ENCODE measurements at regions not wholly inside any gene's neighbourhood (a gene's known extent, or its start where the extent isn't known, plus 50 kb on each side); places are given as distances from the start of the nearest gene placed in this dataset.

DNA sequence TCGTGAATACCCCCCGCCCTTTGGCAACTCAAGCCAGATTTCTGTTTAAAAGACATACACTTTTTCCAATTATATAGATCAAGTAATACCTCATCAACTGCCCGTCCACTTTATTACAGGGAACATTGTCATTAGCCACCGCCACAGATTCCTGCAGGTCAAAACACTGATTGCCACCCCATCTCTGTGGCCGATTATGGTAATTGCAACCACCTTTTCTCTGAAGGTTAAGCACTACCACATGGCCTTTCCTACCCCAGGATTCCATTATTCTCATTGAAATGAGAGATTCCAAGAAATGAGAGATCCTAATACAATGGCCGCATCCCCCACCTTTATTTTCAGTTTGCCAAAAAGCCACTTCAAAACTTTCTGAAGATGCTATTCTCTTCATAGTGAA, 478.8 kb upstream of the HSF2 start:
- DNase-seq (ENCODE audit: low read depth) = no peak
- H3K4me3 ChIP-seq (ENCODE audit: low read length) = no peak overlapping the region
- TF ChIP-seq, protein P1, sequence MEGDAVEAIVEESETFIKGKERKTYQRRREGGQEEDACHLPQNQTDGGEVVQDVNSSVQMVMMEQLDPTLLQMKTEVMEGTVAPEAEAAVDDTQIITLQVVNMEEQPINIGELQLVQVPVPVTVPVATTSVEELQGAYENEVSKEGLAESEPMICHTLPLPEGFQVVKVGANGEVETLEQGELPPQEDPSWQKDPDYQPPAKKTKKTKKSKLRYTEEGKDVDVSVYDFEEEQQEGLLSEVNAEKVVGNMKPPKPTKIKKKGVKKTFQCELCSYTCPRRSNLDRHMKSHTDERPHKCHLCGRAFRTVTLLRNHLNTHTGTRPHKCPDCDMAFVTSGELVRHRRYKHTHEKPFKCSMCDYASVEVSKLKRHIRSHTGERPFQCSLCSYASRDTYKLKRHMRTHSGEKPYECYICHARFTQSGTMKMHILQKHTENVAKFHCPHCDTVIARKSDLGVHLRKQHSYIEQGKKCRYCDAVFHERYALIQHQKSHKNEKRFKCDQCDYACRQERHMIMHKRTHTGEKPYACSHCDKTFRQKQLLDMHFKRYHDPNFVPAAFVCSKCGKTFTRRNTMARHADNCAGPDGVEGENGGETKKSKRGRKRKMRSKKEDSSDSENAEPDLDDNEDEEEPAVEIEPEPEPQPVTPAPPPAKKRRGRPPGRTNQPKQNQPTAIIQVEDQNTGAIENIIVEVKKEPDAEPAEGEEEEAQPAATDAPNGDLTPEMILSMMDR (conservative IDR thresholded peaks at IDR 0.05; ENCODE audit: low read depth, low read length) = no peak

DNA sequence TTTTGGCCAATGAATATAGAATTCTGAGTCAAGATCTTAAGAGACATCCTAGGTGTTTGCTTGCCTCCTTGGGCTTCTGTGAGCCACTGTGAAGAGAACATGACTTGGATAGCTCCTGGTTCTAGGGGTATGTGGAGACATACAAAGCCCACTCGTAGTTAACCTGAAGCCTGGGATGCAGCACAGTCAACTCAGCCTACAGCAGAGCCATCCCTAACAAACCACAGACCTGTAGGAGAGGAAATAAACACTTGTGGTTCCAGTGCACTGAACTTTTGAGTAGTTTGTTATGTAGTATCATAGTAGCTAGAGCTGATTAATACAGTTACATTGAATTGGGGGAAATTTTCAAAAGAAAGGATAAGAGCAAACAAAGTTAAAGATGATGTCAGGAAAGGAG, 474.4 kb upstream of the HSF2 start:
- no peak for DNase-seq (ENCODE audit: low read depth)
- TF ChIP-seq, protein P1 (conservative IDR thresholded peaks at IDR 0.05; ENCODE audit: low read depth, low read length) = no peak
- no peak overlapping the region for H3K4me3 ChIP-seq (ENCODE audit: low read length)

DNA sequence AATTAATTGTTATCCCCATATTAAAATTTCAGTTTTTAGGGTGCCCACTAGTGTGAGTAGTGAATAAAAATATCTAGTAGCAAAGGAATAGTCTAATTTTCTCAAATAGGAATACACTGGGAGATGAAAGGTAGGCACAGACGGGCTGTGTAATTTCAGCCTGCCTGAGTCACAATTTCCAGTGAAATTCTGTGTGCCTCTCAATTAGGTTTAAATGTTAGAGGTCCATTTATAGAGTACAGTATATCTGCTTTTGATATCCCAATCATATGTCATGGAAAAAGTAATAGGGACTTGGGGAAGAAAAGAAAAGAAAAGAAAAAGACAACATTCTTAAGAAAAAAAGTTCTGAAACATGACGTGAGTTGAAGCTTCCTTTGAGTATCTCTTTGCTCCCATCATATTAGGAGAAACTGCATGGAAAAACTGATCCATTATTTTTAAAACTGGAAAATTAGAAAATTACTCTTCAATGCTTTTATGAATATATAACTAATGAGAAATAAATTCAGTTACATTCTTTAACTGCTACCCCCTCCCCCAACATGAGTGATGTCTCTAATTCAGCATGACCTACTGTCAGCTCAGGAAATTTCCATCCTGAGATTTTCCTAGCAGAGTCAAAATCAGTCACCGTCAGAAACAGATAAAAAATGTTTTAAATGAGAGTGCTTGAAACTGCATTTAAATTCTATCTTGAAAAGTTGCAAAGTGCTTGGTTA, 473.8 kb upstream of the HSF2 start:
- DNase-seq (ENCODE audit: low read depth) = no peak
- H3K4me3 ChIP-seq (ENCODE audit: low read length) = no peak overlapping the region
- TF ChIP-seq, protein P1 (conservative IDR thresholded peaks at IDR 0.05; ENCODE audit: low read depth, low read length) = no peak

DNA sequence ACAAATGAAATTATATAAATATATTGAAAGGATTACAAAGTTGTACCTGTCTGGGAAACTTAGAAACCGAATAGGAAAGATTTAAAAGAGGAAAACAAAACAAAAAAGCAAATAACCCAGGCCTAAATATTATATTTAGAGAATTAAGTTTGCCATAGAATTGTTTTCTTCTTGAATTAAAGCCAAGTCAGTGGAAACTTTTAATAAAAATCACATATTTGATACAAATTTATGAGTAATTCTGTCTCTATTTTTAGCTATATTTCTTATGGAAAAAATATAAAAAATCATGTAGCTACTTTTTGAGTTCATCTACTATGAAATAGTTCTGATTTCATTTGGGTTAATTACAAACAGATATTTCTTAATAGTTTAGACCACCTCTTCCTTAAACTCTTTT, 470.2 kb upstream of the HSF2 start:
- no peak overlapping the region for H3K4me3 ChIP-seq (ENCODE audit: low read length)
- no peak for DNase-seq (ENCODE audit: low read depth)
- TF ChIP-seq, protein P1 (conservative IDR thresholded peaks at IDR 0.05; ENCODE audit: low read depth, low read length) = no peak

DNA sequence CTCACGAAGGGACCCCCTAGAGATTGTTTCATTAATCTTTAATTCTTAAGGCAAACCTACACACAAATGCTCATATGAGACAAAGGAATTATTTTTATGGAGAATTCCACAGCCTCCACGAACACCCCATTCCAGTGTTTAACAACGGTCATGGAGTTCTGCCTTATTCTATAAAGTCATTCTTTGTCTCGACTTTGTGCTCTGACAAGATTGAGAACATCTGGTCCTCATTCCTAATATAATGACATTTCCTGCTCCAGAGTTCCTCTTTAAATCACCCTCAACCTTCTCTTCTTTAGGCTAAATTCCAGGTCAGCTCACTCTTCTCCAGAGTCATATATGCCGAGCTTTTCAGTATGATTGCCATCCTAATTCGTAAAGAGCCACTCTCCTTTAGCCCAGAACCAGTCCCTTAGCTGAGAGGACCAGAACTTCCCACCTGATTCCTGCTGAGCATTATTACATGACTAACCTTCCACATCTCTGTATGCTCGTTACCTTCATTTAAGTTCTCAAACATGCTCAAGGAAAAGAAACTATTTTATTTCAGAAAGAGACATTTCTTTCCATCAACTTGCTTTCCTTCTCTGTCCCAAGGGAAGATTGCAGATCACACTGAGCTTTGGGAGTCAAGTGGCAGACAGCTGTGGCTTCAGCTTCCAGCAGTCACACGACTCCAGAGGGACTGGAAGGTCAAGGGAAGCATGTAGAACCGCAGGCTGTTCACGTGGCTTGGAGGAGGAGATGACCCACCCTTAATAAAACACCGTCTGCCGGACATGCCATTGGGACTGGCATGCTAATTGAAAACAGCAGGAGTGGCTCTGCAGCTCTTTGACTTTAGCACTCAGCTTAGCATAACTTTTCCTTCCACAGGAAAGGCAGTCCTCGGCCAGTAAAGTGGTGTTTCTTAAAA, 467.1 kb upstream of the HSF2 start:
- H3K4me3 ChIP-seq (ENCODE audit: low read length) = no peak overlapping the region
- TF ChIP-seq, protein P1 (conservative IDR thresholded peaks at IDR 0.05; ENCODE audit: low read depth, low read length) = no peak
- no peak for DNase-seq (ENCODE audit: low read depth)

DNA sequence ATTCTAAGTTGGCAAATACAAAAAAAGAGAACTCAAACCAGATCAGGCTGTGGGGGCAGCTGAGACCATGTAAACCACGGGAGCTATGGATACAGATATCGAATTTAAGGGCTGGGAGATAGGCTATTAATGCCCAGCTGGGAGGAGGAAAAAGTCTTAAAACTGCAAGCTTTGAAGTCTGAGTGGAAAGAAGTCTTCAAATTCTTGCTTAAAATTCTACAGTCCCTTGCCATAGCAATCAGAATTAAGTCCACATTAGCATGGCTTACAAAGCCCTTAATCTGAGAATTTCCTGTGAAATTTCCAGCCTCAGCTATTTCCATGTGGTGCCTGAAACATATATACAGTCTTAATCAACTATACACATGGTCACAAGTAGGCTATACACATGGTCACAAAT, 465.0 kb upstream of the HSF2 start:
- TF ChIP-seq, protein P1 (conservative IDR thresholded peaks at IDR 0.05; ENCODE audit: low read depth, low read length) = no peak
- peak; percentile 36 for DNase-seq (ENCODE audit: low read depth)
- H3K4me3 ChIP-seq (ENCODE audit: low read length) = no peak overlapping the region
